WTC11 (cell line): ENCODE measurements at regions not wholly inside any gene's neighbourhood (a gene's known extent, or its start where the extent isn't known, plus 50 kb on each side); places are given as distances from the start of the nearest gene placed in this dataset.

ENCODE experiments used
- ATAC-seq: fragments of 200-7000 bp; cut with Tn5 transposase; 2 replicates; pipeline ENCODE4 v1.10.0; 2021; ENCODE audit warnings: mild to moderate bottlenecking, moderate library complexity
- CTCF ChIA-PET: fragments of 300-600 bp; sonication (Branson Sonifier 250); formaldehyde crosslinking; loops from one replicate; lab custom pipeline; 2021; ENCODE audit warnings: antibody characterized with exemption; lab: Charles Lee
- POLR2A ChIA-PET: fragments of 350-600 bp; sonication (Branson Sonifier 250); formaldehyde crosslinking; loops from one replicate; lab custom pipeline; 2021; ENCODE audit warnings: antibody characterized with exemption; lab: Charles Lee
- DNase-seq: peaks from one replicate; pipeline ENCODE4 v3.0.0; 2021; ENCODE audit warnings: low spot score
- H3K27ac Mint-ChIP-seq: 2 replicates; pipeline ENCODE4 v1.8.0; 2021; ENCODE audit warnings: mixed read lengths
- H3K27me3 Mint-ChIP-seq: 2 replicates; pipeline ENCODE4 v1.8.0; 2021; ENCODE audit warnings: low read depth, mild to moderate bottlenecking, moderate library complexity, mixed read lengths
- H3K36me3 Mint-ChIP-seq: 2 replicates; pipeline ENCODE4 v1.8.0; 2021; ENCODE audit warnings: mixed read lengths
- H3K4me1 Mint-ChIP-seq: 2 replicates; pipeline ENCODE4 v1.8.0; 2022; ENCODE audit warnings: mixed read lengths
- H3K4me3 Mint-ChIP-seq: 2 replicates; pipeline ENCODE4 v1.8.0; 2021; ENCODE audit warnings: mild to moderate bottlenecking, moderate library complexity, mixed read lengths
- H3K9me3 Mint-ChIP-seq: 2 replicates; pipeline ENCODE4 v1.8.0; 2021; ENCODE audit warnings: mixed read lengths
- CDX4 ChIP-seq: fragments of 250-450 bp; sonication (Bioruptor Pico); IDR thresholded peaks from 2 replicates; pipeline ENCODE4 v1.9.0; 2021; ENCODE audit warnings: moderate library complexity, mild to moderate bottlenecking, inconsistent platforms, borderline replicate concordance
- ETV6 ChIP-seq: sonication (generic); formaldehyde crosslinking; IDR thresholded peaks from 2 replicates; pipeline ENCODE4 v1.8.1; 2022; ENCODE audit warnings: mild to moderate bottlenecking, missing genetic modification reagents
- FOXK1 ChIP-seq: sonication (generic); formaldehyde crosslinking; IDR thresholded peaks from 2 replicates; pipeline ENCODE4 v1.8.0; 2022; ENCODE audit warnings: mild to moderate bottlenecking, moderate library complexity, missing genetic modification reagents
- FOXP1 ChIP-seq: sonication (generic); formaldehyde crosslinking; IDR thresholded peaks from 2 replicates; pipeline ENCODE4 v1.8.0; 2022; ENCODE audit warnings: missing genetic modification reagents, mild to moderate bottlenecking, moderate library complexity, borderline replicate concordance
- GRHL2 ChIP-seq: fragments of 250-450 bp; sonication (Bioruptor Pico); IDR thresholded peaks from 2 replicates; pipeline ENCODE4 v1.8.0; 2022; ENCODE audit warnings: mild to moderate bottlenecking, moderate library complexity; ENCODE audit not compliant: insufficient replicate concordance, severe bottlenecking
- GTF2I ChIP-seq: fragments of 250-450 bp; sonication (Bioruptor Pico); conservative IDR thresholded peaks from 2 replicates; pipeline ENCODE4 v1.4.0; 2021; ENCODE audit warnings: mild to moderate bottlenecking
- HMGA2 ChIP-seq: fragments of 250-450 bp; sonication (Bioruptor Pico); IDR thresholded peaks from 2 replicates; pipeline ENCODE4 v1.4.0; 2021; ENCODE audit warnings: mild to moderate bottlenecking, moderate library complexity
- NFATC4 ChIP-seq: fragments of 250-450 bp; sonication (Bioruptor Pico); IDR thresholded peaks from 2 replicates; pipeline ENCODE4 v1.9.0; 2021; ENCODE audit warnings: mild to moderate bottlenecking
- NR2C2 ChIP-seq: sonication (generic); formaldehyde crosslinking; IDR thresholded peaks from 2 replicates; pipeline ENCODE4 v1.8.0; 2022; ENCODE audit warnings: mild to moderate bottlenecking, missing genetic modification reagents
- TEAD4 ChIP-seq: sonication (generic); formaldehyde crosslinking; IDR thresholded peaks from 2 replicates; pipeline ENCODE4 v1.8.0; 2022; ENCODE audit warnings: mild to moderate bottlenecking, missing genetic modification reagents
- ZNF138 ChIP-seq: sonication (generic); formaldehyde crosslinking; conservative IDR thresholded peaks from 2 replicates; pipeline ENCODE4 v1.8.1; 2022; ENCODE audit warnings: mild to moderate bottlenecking, moderate library complexity, missing genetic modification reagents
- ZNF219 ChIP-seq: sonication (generic); formaldehyde crosslinking; IDR thresholded peaks from 2 replicates; pipeline ENCODE4 v1.8.0; 2023; ENCODE audit warnings: missing genetic modification reagents, mild to moderate bottlenecking, borderline replicate concordance
- ZNF263 ChIP-seq: sonication (generic); formaldehyde crosslinking; IDR thresholded peaks from 2 replicates; pipeline ENCODE4 v1.8.1; 2022; ENCODE audit warnings: low read depth, mild to moderate bottlenecking, moderate library complexity, missing genetic modification reagents
- ZNF532 ChIP-seq: fragments of 250-450 bp; sonication (Bioruptor Pico); IDR thresholded peaks from 2 replicates; pipeline ENCODE4 v1.9.0; 2021; ENCODE audit warnings: mild to moderate bottlenecking, borderline replicate concordance
- TF ChIP-seq, protein P1 (sequence below): sonication (generic); formaldehyde crosslinking; IDR thresholded peaks from 2 replicates; pipeline ENCODE4 v1.8.0; 2022; ENCODE audit warnings: missing genetic modification reagents
- TF ChIP-seq, protein P2 (sequence below): sonication (generic); formaldehyde crosslinking; IDR thresholded peaks from 2 replicates; pipeline ENCODE4 v1.8.1; 2023; ENCODE audit warnings: mild to moderate bottlenecking, missing genetic modification reagents, borderline replicate concordance
- TF ChIP-seq, protein P3 (sequence below): sonication (generic); formaldehyde crosslinking; IDR thresholded peaks from 2 replicates; pipeline ENCODE4 v1.8.0; 2022; ENCODE audit warnings: mild to moderate bottlenecking, missing genetic modification reagents
- TF ChIP-seq, protein P4 (sequence below): sonication (generic); formaldehyde crosslinking; IDR thresholded peaks from 2 replicates; pipeline ENCODE4 v1.8.1; 2023; ENCODE audit warnings: mild to moderate bottlenecking, missing genetic modification reagents, moderate library complexity
- TF ChIP-seq, protein P5 (sequence below): sonication (generic); formaldehyde crosslinking; IDR thresholded peaks from 2 replicates; pipeline ENCODE4 v1.8.0; 2023; ENCODE audit warnings: mild to moderate bottlenecking, missing genetic modification reagents

DNA sequence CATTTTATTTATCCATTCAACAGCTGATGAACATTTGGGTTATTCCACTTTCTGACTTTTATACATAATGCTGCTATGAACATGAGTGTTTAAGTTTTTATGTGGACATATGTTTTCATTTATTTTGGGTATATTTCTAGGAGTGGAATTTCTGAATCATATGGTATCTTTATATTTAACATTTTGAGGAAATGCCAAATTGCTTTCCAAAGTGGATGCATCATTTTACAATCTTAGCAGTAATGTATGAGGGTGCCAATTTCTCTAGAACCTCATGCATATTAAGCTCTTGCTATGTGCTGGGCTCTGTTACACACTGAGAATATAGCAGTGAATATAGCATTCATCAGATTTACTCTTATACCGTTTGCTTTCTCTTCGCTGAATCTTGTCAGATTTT lies 983.7 kb downstream of the STIM2 start:
- ChIA-PET CTCF (no interaction called here), POLR2A (no interaction called here)
- Mint-ChIP-seq H3K4me1 (no peaks in the 10 kb centered on the region), H3K4me3 (no peak overlapping the region), H3K36me3 (no peaks in the 10 kb centered on the region), H3K9me3 (no peaks in the 10 kb centered on the region), H3K27ac (no peak overlapping the region), H3K27me3 (no peaks in the 10 kb centered on the region)
- no peak for ATAC-seq
- DNase-seq: no peak
- TF ChIP-seq, protein P1, sequence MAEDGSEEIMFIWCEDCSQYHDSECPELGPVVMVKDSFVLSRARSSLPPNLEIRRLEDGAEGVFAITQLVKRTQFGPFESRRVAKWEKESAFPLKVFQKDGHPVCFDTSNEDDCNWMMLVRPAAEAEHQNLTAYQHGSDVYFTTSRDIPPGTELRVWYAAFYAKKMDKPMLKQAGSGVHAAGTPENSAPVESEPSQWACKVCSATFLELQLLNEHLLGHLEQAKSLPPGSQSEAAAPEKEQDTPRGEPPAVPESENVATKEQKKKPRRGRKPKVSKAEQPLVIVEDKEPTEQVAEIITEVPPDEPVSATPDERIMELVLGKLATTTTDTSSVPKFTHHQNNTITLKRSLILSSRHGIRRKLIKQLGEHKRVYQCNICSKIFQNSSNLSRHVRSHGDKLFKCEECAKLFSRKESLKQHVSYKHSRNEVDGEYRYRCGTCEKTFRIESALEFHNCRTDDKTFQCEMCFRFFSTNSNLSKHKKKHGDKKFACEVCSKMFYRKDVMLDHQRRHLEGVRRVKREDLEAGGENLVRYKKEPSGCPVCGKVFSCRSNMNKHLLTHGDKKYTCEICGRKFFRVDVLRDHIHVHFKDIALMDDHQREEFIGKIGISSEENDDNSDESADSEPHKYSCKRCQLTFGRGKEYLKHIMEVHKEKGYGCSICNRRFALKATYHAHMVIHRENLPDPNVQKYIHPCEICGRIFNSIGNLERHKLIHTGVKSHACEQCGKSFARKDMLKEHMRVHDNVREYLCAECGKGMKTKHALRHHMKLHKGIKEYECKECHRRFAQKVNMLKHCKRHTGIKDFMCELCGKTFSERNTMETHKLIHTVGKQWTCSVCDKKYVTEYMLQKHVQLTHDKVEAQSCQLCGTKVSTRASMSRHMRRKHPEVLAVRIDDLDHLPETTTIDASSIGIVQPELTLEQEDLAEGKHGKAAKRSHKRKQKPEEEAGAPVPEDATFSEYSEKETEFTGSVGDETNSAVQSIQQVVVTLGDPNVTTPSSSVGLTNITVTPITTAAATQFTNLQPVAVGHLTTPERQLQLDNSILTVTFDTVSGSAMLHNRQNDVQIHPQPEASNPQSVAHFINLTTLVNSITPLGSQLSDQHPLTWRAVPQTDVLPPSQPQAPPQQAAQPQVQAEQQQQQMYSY (CRISPR knock-in tag): no peak
- no peak for TF ChIP-seq HMGA2 (CRISPR knock-in tag)
- TF ChIP-seq ZNF263 (CRISPR knock-in tag): no peak

GRCh38 chr4:27846951-27847350 lies 986.3 kb downstream of the STIM2 start:
- Mint-ChIP-seq H3K9me3 (no peaks in the 10 kb centered on the region), H3K4me1 (0 out of 2 replicates have a peak, but pooled peaks cover 3% of the 10 kb centered on the region), H3K27me3 (no peaks in the 10 kb centered on the region), H3K27ac (no peak overlapping the region), H3K36me3 (no peaks in the 10 kb centered on the region), H3K4me3 (no peak overlapping the region)
- ChIA-PET POLR2A (no interaction called here), CTCF (no interaction called here)
- no peak for DNase-seq
- ATAC-seq: no peak
- TF ChIP-seq, protein P2, sequence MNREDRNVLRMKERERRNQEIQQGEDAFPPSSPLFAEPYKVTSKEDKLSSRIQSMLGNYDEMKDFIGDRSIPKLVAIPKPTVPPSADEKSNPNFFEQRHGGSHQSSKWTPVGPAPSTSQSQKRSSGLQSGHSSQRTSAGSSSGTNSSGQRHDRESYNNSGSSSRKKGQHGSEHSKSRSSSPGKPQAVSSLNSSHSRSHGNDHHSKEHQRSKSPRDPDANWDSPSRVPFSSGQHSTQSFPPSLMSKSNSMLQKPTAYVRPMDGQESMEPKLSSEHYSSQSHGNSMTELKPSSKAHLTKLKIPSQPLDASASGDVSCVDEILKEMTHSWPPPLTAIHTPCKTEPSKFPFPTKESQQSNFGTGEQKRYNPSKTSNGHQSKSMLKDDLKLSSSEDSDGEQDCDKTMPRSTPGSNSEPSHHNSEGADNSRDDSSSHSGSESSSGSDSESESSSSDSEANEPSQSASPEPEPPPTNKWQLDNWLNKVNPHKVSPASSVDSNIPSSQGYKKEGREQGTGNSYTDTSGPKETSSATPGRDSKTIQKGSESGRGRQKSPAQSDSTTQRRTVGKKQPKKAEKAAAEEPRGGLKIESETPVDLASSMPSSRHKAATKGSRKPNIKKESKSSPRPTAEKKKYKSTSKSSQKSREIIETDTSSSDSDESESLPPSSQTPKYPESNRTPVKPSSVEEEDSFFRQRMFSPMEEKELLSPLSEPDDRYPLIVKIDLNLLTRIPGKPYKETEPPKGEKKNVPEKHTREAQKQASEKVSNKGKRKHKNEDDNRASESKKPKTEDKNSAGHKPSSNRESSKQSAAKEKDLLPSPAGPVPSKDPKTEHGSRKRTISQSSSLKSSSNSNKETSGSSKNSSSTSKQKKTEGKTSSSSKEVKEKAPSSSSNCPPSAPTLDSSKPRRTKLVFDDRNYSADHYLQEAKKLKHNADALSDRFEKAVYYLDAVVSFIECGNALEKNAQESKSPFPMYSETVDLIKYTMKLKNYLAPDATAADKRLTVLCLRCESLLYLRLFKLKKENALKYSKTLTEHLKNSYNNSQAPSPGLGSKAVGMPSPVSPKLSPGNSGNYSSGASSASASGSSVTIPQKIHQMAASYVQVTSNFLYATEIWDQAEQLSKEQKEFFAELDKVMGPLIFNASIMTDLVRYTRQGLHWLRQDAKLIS (CRISPR knock-in tag): no peak
- no peak for TF ChIP-seq GTF2I (CRISPR knock-in tag)
- no peak for TF ChIP-seq CDX4
- TF ChIP-seq ZNF532 (CRISPR knock-in tag): no peak
- TF ChIP-seq ETV6 (CRISPR knock-in tag): no peak
- no peak for TF ChIP-seq ZNF138 (CRISPR knock-in tag)
- TF ChIP-seq NFATC4 (CRISPR knock-in tag): no peak
- no peak for TF ChIP-seq ZNF219 (CRISPR knock-in tag)
- no peak for TF ChIP-seq GRHL2 (CRISPR knock-in tag)
- TF ChIP-seq, protein P3, sequence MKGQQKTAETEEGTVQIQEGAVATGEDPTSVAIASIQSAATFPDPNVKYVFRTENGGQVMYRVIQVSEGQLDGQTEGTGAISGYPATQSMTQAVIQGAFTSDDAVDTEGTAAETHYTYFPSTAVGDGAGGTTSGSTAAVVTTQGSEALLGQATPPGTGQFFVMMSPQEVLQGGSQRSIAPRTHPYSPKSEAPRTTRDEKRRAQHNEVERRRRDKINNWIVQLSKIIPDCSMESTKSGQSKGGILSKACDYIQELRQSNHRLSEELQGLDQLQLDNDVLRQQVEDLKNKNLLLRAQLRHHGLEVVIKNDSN (CRISPR knock-in tag): no peak
- TF ChIP-seq TEAD4 (CRISPR knock-in tag): no peak
- TF ChIP-seq FOXP1 (CRISPR knock-in tag): no peak
- no peak for TF ChIP-seq NR2C2 (CRISPR knock-in tag)
- TF ChIP-seq FOXK1 (CRISPR knock-in tag): no peak
- TF ChIP-seq, protein P4, sequence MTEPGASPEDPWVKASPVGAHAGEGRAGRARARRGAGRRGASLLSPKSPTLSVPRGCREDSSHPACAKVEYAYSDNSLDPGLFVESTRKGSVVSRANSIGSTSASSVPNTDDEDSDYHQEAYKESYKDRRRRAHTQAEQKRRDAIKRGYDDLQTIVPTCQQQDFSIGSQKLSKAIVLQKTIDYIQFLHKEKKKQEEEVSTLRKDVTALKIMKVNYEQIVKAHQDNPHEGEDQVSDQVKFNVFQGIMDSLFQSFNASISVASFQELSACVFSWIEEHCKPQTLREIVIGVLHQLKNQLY (CRISPR knock-in tag): no peak
- TF ChIP-seq, protein P5, sequence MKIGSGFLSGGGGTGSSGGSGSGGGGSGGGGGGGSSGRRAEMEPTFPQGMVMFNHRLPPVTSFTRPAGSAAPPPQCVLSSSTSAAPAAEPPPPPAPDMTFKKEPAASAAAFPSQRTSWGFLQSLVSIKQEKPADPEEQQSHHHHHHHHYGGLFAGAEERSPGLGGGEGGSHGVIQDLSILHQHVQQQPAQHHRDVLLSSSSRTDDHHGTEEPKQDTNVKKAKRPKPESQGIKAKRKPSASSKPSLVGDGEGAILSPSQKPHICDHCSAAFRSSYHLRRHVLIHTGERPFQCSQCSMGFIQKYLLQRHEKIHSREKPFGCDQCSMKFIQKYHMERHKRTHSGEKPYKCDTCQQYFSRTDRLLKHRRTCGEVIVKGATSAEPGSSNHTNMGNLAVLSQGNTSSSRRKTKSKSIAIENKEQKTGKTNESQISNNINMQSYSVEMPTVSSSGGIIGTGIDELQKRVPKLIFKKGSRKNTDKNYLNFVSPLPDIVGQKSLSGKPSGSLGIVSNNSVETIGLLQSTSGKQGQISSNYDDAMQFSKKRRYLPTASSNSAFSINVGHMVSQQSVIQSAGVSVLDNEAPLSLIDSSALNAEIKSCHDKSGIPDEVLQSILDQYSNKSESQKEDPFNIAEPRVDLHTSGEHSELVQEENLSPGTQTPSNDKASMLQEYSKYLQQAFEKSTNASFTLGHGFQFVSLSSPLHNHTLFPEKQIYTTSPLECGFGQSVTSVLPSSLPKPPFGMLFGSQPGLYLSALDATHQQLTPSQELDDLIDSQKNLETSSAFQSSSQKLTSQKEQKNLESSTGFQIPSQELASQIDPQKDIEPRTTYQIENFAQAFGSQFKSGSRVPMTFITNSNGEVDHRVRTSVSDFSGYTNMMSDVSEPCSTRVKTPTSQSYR: no peak
